Spleen (tissue), 11 donors: ENCODE measurements at regions not wholly inside any gene's neighbourhood (a gene's known extent, or its start where the extent isn't known, plus 50 kb on each side); places are given as distances from the start of the nearest gene placed in this dataset.

Experiments
- DNase-seq: peaks from one replicate; pipeline ENCODE4 v3.0.0-alpha.2; 2020
- H3K27ac ChIP-seq, 8 donors: fragments of 200-600 bp; sonication (generic) in 7 of 8; 1 replicate in 4 of 8; 2 replicates in 4 of 8; pipeline versions ENCODE4 v1.5.0 to v1.8.0; 2016 to 2021; ENCODE audit warnings: inconsistent platforms in 4 of 8, mild to moderate bottlenecking in 4 of 8, moderate library complexity in 1 of 8
- H3K27me3 ChIP-seq, 7 donors: fragments of 200-600 bp; sonication (generic) in 6 of 7; replicated peaks in 1 of 7; 1 replicate in 4 of 7; 2 replicates in 3 of 7; pipeline versions ENCODE4 v1.5.0 to v1.8.0; 2016 to 2021; ENCODE audit warnings: inconsistent platforms in 3 of 7, mild to moderate bottlenecking in 1 of 7
- H3K36me3 ChIP-seq, 6 donors: fragments of 200-600 bp; sonication (generic) in 5 of 6; 1 replicate in 4 of 6; 2 replicates in 2 of 6; pipeline versions ENCODE4 v1.5.0 to v1.8.0; 2016 to 2021; ENCODE audit warnings: inconsistent platforms in 2 of 6
- H3K4me1 ChIP-seq, 6 donors: fragments of 200-600 bp; sonication (generic) in 5 of 6; 1 replicate in 3 of 6; 2 replicates in 3 of 6; pipeline versions ENCODE4 v1.5.0 to v1.8.0; 2016 to 2021; ENCODE audit warnings: inconsistent platforms in 3 of 6
- H3K4me3 ChIP-seq, 8 donors: fragments of 200-600 bp; sonication (generic) in 7 of 8; 1 replicate in 4 of 8; 2 replicates in 4 of 8; pipeline versions ENCODE4 v1.5.0 to v1.8.0; 2016 to 2021; ENCODE audit warnings: inconsistent platforms in 4 of 8, mild to moderate bottlenecking in 4 of 8, moderate library complexity in 2 of 8
- H3K9me3 ChIP-seq, 8 donors: fragments of 200-600 bp; sonication (generic) in 7 of 8; 1 replicate in 4 of 8; 2 replicates in 4 of 8; pipeline versions ENCODE4 v1.5.0 to v1.8.0; 2016 to 2021; ENCODE audit warnings: inconsistent platforms in 4 of 8
- POLR2A ChIP-seq, 3 donors: fragments of 450-650 bp; IDR thresholded peaks; one replicate each; pipeline ENCODE4 v1.5.1; 2017; ENCODE audit warnings: antibody characterized with exemption in 3 of 3, mild to moderate bottlenecking in 1 of 3
- POLR2AphosphoS5 ChIP-seq, 3 donors: sonication (generic); formaldehyde crosslinking; IDR thresholded peaks; one replicate each; pipeline ENCODE4 v1.5.1; 2017; ENCODE audit warnings: antibody characterized with exemption in 3 of 3
- WGBS, 5 donors: extraction: QIAGEN DNeasy Blood & Tissue Kit in 3 of 5; methylation state at CpG; one replicate each; pipeline versions ENCODE4 v1.1.5 to v1.1.7; 2013 to 2018; 5-methylcytosine and 5-hydroxymethylcytosine counted together
- intact Hi-C: fragments of 100-400 bp; cut with DNase I; formaldehyde crosslinking; loops from one replicate; pipeline ENCODE4 v1.15.0; 2023; ENCODE audit warnings: low total_unique reads
- TF ChIP-seq, protein P1 (sequence below), 11 experiments: fragments of 200-600 bp in 7 of 11; fragments of 450-650 bp in 4 of 11; sonication (generic) in 4 of 11; IDR thresholded peaks in 8 of 11; conservative IDR thresholded peaks in 3 of 11; 1 replicate in 7 of 11; 2 replicates in 4 of 11; pipeline versions ENCODE4 v1.4.0 to v1.8.0; 2016 to 2021; ENCODE audit warnings: antibody characterized with exemption in 11 of 11, inconsistent platforms in 4 of 11, mild to moderate bottlenecking in 1 of 11
- donor health status: healthy with polysubstance abuse.
- donor health status: DM: no; HTN: no; CAD: no; lungs with moderate emphysema.
- donor health status: DM: no; HTN: no; CAD: no.
- donor health status: Bipolar disorder and iron deficiency.
- donor health status: healthy.
- donor health status: DM: no; HTN: no; CAD: no.
- donor health status: DM: yes; HTN: yes; CAD: no.

GRCh38 chr1:198387587-198387986 is 152.9 kb downstream of the ATP6V1G3 start:
- Histone ChIP-seq H3K9me3 (no peaks in the 10 kb centered on the region), H3K4me3 (no peak overlapping the region), H3K36me3 (no peaks in the 10 kb centered on the region), H3K27me3 (no peaks in the 10 kb centered on the region), H3K4me1 (no peaks in the 10 kb centered on the region), H3K27ac (no peak overlapping the region)
- WGBS, 5 donors, result 66 to 92% (median 76%) methylated on average over 3 of the region's 3 CpGs
- no peak for DNase-seq
- intact Hi-C loops, result no loop called here
- TF ChIP-seq POLR2A (IDR thresholded peaks at IDR 0.05) (no peak), POLR2AphosphoS5 (IDR thresholded peaks at IDR 0.05) (no peak)
- TF ChIP-seq, protein P1, sequence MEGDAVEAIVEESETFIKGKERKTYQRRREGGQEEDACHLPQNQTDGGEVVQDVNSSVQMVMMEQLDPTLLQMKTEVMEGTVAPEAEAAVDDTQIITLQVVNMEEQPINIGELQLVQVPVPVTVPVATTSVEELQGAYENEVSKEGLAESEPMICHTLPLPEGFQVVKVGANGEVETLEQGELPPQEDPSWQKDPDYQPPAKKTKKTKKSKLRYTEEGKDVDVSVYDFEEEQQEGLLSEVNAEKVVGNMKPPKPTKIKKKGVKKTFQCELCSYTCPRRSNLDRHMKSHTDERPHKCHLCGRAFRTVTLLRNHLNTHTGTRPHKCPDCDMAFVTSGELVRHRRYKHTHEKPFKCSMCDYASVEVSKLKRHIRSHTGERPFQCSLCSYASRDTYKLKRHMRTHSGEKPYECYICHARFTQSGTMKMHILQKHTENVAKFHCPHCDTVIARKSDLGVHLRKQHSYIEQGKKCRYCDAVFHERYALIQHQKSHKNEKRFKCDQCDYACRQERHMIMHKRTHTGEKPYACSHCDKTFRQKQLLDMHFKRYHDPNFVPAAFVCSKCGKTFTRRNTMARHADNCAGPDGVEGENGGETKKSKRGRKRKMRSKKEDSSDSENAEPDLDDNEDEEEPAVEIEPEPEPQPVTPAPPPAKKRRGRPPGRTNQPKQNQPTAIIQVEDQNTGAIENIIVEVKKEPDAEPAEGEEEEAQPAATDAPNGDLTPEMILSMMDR (IDR thresholded peaks at IDR 0.05 in 8 of 11, conservative IDR thresholded peaks at IDR 0.05 in 3 of 11), result no peak

GRCh38 chr1:198380275-198380674 is 160.2 kb downstream of the ATP6V1G3 start:
- intact Hi-C loops, result no loop called here
- Histone ChIP-seq H3K4me3 (no peak overlapping the region), H3K9me3 (peaks cover 0 to 12% (median 8%) of the 10 kb centered on the region in 8 donors), H3K27me3 (no peaks in the 10 kb centered on the region), H3K36me3 (no peaks in the 10 kb centered on the region), H3K27ac (no peak overlapping the region), H3K4me1 (peaks cover 0 to 12% (median 0%) of the 10 kb centered on the region in 6 donors)
- TF ChIP-seq POLR2A (IDR thresholded peaks at IDR 0.05) (no peak), POLR2AphosphoS5 (IDR thresholded peaks at IDR 0.05) (no peak)
- TF ChIP-seq, protein P1 (IDR thresholded peaks at IDR 0.05 in 8 of 11, conservative IDR thresholded peaks at IDR 0.05 in 3 of 11), result no peak
- no peak for DNase-seq

GRCh38 chr1:198377702-198378101 is 162.8 kb downstream of the ATP6V1G3 start:
- no peak overlapping the region for H3K4me3 ChIP-seq
- peaks cover 0 to 26% (median 18%) of the 10 kb centered on the region in 8 donors for H3K9me3 ChIP-seq
- H3K4me1 ChIP-seq, result peaks cover 0 to 12% (median 0%) of the 10 kb centered on the region in 6 donors
- H3K36me3 ChIP-seq, result no peaks in the 10 kb centered on the region
- DNase-seq, result no peak
- intact Hi-C loops, result no loop called here
- no peaks in the 10 kb centered on the region for H3K27me3 ChIP-seq
- no peak overlapping the region for H3K27ac ChIP-seq
- TF ChIP-seq, protein P1 (IDR thresholded peaks at IDR 0.05 in 8 of 11, conservative IDR thresholded peaks at IDR 0.05 in 3 of 11), result no peak
- TF ChIP-seq POLR2A (IDR thresholded peaks at IDR 0.05) (no peak), POLR2AphosphoS5 (IDR thresholded peaks at IDR 0.05) (no peak)

- no peak for DNase-seq
- intact Hi-C loops, result no loop called here
- no peak overlapping the region for H3K27ac ChIP-seq
- peaks cover 0 to 26% (median 18%) of the 10 kb centered on the region in 8 donors for H3K9me3 ChIP-seq
- TF ChIP-seq, protein P1 (IDR thresholded peaks at IDR 0.05 in 8 of 11, conservative IDR thresholded peaks at IDR 0.05 in 3 of 11), result no peak
- no peak for TF ChIP-seq POLR2AphosphoS5 (IDR thresholded peaks at IDR 0.05)
- TF ChIP-seq POLR2A (IDR thresholded peaks at IDR 0.05), result no peak
- H3K4me1 ChIP-seq, result no peaks in the 10 kb centered on the region
- H3K4me3 ChIP-seq, result no peak overlapping the region
- no peaks in the 10 kb centered on the region for H3K36me3 ChIP-seq
- H3K27me3 ChIP-seq, result no peaks in the 10 kb centered on the region
Observed at GRCh38 chr1:198374288-198374687, 166.2 kb downstream of the ATP6V1G3 start.
